Mesodermal cell (in vitro differentiated cells): ENCODE measurements at regions not wholly inside any gene's neighbourhood (a gene's known extent, or its start where the extent isn't known, plus 50 kb on each side); places are given as distances from the start of the nearest gene placed in this dataset.

Source experiments
- H3K27ac ChIP-seq: 2 replicates; pipeline ENCODE4 v1.7.0; 2013; ENCODE audit warnings: mild to moderate bottlenecking, low read depth, low read length, moderate library complexity; ENCODE audit not compliant: severe bottlenecking
- H3K36me3 ChIP-seq: 2 replicates; pipeline ENCODE4 v1.7.1; 2013; ENCODE audit warnings: mild to moderate bottlenecking, low read length, moderate library complexity; ENCODE audit not compliant: control insufficient read depth, insufficient read depth
- H3K4me1 ChIP-seq: one replicate; pipeline ENCODE4 v1.7.1; 2013; ENCODE audit warnings: mild to moderate bottlenecking, low read length; ENCODE audit not compliant: insufficient read depth, control insufficient read depth, poor library complexity, severe bottlenecking
- H3K4me3 ChIP-seq: 2 replicates; pipeline ENCODE4 v1.7.0; 2013; ENCODE audit warnings: low read length, control low read depth, mild to moderate bottlenecking; ENCODE audit not compliant: insufficient read depth, poor library complexity, severe bottlenecking; ENCODE audit errors: extremely low read depth
- H3K9me3 ChIP-seq: 2 replicates; pipeline ENCODE4 v1.7.1; 2013; ENCODE audit warnings: mild to moderate bottlenecking, low read length, moderate library complexity; ENCODE audit not compliant: control insufficient read depth
- WGBS, 2 experiments: methylation state at CpG; one replicate each; pipeline ENCODE4 v1.1.5; 2013; ENCODE audit warnings: missing lambda C conversion rate in 2 of 2; ENCODE audit not compliant: insufficient coverage in 2 of 2; 5-methylcytosine and 5-hydroxymethylcytosine counted together

DNA sequence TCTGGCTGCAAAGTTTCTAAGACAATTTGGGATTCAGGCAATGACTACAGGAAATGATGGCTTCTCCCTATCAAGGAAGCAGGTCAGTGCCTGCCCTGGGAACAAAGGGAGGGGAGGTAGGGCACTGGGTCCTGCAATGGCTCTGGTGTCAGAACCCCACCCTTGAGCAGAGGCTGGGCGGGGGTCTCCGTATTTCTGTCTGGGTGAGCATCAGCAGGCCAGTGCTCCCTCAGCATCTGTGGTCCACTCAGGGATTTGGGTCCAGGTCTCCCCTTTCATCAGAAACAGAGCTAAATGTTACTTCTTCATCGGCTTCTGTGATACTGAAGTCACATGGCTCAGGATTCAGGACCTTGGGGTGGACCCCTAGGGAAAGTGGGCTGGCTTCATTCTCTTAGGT is 195.5 kb upstream of the CDH5 start:
- H3K4me3 ChIP-seq, result no peak overlapping the region
- WGBS, 2 experiments, result 60 to 74% methylated on average over 2 to 3 of the region's 3 CpGs
- H3K27ac ChIP-seq, result no peak overlapping the region
- H3K9me3 ChIP-seq, result no peaks in the 10 kb centered on the region
- H3K4me1 ChIP-seq, result peaks cover 6% of the 10 kb centered on the region
- H3K36me3 ChIP-seq, result no peaks in the 10 kb centered on the region

DNA sequence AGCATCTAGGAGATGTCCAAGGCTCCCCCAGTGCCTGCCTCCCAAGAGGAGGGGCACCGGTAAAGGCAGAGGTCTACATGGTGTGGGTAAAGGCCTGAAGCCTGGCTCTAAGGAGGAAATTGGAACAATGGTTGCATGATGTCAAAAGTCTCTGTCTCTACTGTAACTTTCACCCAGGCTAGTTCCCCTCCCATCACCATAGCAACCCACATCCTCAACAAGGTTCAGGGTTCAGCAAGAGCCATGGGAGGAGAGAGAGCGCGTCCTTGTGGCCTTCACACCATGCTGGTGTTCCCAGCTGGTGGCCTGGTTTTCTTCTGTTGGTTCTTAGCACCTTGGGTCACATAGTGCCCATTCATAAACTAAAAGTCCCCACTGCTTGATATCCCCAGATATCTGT is 196.7 kb upstream of the CDH5 start:
- Histone ChIP-seq H3K9me3 (peaks cover 3% of the 10 kb centered on the region), H3K36me3 (no peaks in the 10 kb centered on the region), H3K27ac (no peak overlapping the region), H3K4me1 (no peaks in the 10 kb centered on the region), H3K4me3 (no peak overlapping the region)
- whole genome bisulfite sequencing, 2 experiments, result 96% methylated on average over 3 of the region's 3 CpGs; no CpG with 5 or more reads in 1 of the 2 experiments

DNA sequence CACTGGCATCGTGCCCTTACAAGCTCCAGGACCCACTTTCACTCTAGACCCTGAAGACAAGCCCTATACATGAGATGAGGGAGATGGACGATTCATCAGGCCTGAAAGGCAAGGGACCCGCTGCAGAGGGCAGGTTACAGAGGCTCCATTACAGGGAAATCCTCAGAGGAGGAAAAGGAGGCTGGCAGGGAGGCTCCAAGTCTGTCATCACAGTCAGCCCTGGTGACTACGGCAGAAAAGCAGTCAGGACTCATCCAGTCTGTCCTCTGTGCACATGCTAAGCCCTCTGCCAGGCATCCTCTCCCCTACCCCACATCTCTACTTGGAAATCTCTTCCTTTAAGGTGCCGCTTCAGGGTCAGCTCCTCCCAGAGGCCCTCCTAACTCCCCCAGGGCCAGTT is 197.7 kb upstream of the CDH5 start:
- no peaks in the 10 kb centered on the region for H3K4me1 ChIP-seq
- peaks cover 3% of the 10 kb centered on the region for H3K9me3 ChIP-seq
- WGBS, 2 experiments, result 26 to 95% methylated on average over 2 to 3 of the region's 5 CpGs
- H3K4me3 ChIP-seq, result no peak overlapping the region
- no peaks in the 10 kb centered on the region for H3K36me3 ChIP-seq
- H3K27ac ChIP-seq, result no peak overlapping the region

DNA sequence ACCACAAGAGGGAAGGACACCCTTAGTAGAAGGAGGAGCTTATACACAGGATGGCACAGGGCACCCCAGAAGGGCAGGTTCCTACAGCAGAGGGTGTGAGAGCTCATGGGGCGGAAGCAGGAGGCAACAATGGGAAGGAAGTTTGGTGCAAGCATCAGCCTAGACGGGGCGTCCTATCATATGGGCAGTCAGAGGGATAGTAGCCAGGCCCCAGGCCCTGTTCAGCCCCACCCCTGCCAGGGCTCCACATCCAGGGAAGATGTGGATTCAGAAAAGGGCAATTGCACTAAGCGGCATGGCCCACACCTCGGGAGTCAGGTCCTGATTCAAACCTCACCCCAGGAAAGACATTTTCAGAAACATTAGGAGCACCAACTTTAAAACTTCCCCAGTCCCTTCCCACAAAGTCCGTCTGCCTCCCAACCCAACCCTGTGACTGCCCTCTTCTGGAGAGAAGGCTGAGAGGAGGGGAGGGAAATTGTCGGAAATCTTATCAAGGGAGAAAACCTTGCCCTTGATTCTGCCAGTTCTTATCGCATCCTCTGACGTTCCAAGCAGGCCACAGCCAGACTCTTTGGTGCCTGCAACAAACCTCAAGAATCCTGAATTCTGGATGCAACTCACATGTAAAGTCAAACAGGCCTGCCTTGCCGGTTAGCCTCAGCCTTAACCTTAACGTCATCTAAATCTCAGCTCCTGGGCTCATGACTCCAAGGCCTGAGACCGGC is 198.8 kb upstream of the CDH5 start:
- H3K4me1 ChIP-seq, result no peaks in the 10 kb centered on the region
- peaks cover 3% of the 10 kb centered on the region for H3K9me3 ChIP-seq
- no peak overlapping the region for H3K4me3 ChIP-seq
- H3K27ac ChIP-seq, result no peak overlapping the region
- no peaks in the 10 kb centered on the region for H3K36me3 ChIP-seq
- WGBS, 2 experiments, result 82 to 83% methylated on average over 8 to 11 of the region's 12 CpGs

DNA sequence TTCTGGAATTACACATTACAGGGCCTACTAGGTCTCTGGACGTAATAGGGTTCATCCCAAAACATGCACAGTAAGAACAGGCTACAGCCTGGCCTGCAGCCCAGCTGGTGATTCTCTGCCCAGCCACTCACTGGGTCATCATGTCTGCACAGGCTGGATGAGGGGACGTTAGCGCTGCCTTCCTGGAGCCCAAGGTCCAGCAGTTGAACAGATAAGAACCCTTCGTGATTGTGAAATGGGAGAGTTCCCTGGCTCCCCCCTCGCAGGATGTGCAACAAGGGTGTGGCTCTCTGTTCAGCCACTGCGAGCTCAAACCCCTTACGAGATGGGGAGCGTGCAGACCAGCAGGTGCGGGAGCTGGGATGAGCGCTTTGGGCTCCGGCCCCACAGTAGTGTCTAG is 200.0 kb upstream of the CDH5 start:
- Histone ChIP-seq H3K27ac (no peak overlapping the region), H3K4me1 (no peaks in the 10 kb centered on the region), H3K36me3 (no peaks in the 10 kb centered on the region), H3K4me3 (no peak overlapping the region), H3K9me3 (peaks cover 3% of the 10 kb centered on the region)
- WGBS, 2 experiments, result 94 to 95% methylated on average over 8 to 9 of the region's 11 CpGs

DNA sequence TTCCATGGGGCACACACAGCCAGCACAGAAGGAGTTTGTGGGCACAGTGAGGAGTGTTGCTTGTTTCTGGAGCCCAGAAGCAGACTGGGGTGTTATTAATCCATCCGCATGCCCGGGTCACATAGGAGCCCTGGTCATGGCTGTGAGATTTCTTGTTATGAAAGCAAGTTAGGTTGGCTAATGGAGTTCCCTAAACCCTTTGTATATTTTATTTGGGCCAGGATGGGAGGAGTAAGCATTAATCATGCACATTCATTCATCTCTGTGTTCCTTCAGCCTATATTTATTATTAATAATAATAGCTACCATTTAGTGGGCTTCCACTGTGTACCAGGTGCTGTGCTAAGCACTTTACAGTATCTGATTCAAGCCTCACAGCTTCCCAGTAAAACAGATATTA is 200.6 kb upstream of the CDH5 start:
- Histone ChIP-seq H3K27ac (no peak overlapping the region), H3K4me3 (no peak overlapping the region), H3K4me1 (no peaks in the 10 kb centered on the region), H3K9me3 (peaks cover 3% of the 10 kb centered on the region), H3K36me3 (no peaks in the 10 kb centered on the region)
- WGBS, 2 experiments, result 67 to 80% methylated on average over 1 to 2 of the region's 2 CpGs

DNA sequence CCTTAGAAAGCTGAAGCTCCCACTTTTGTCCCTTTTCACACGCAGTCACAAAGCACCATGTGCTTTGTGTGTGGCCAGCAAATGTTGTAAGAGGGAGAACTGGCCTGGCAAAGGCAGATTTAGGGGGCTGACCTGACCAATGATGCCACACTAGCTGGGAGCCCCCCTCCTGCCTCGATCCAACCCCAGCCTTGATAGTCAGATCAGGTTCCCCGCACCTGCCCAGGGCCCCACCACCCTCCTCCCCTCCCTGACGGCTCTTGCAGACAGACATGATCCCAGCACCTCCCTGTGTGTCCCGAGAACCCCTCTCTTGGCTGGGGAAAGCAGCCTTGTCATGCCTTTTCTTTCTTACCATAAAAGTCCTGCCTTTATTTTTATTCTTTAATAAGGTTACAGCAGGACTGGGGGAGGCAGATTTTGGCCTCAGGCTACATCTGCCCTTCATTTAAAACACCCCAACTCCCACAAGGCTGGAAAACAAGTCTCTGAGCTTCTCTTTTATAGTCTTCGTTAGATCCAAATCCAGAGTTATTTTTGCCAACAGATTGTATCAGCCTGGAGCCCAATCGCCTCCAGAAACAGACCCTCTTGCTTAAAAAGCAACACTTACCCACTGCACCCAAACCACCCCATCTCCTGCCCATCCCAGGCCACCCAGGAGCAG is 201.8 kb upstream of the CDH5 start:
- no peaks in the 10 kb centered on the region for H3K4me1 ChIP-seq
- H3K27ac ChIP-seq, result no peak overlapping the region
- 91 to 92% methylated on average over 4 to 7 of the region's 7 CpGs for WGBS, 2 experiments
- H3K9me3 ChIP-seq, result peaks cover 3% of the 10 kb centered on the region
- no peak overlapping the region for H3K4me3 ChIP-seq
- H3K36me3 ChIP-seq, result no peaks in the 10 kb centered on the region

DNA sequence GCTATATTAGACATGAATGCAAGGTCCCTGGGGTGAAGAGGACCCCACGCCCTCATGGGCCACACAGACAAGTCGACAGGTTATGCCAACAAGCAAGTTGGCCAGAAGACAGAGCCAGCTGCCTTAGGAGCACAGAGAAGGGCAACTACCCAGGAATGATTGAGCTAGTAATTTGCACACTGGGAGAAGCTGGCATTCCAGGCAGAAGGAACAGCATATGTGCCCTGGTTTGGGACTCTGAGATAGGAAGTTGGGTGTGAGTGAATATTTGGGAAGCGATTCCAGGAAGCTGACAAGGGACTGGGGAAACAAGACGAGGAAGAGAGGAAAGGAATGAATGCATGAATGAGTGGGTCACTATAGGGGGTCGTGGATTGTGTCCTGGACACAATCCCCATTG is 203.7 kb upstream of the CDH5 start:
- no peaks in the 10 kb centered on the region for H3K4me1 ChIP-seq
- peaks cover 3% of the 10 kb centered on the region for H3K9me3 ChIP-seq
- 92 to 96% methylated on average over 4 of the region's 5 CpGs for WGBS, 2 experiments
- H3K36me3 ChIP-seq, result no peaks in the 10 kb centered on the region
- H3K4me3 ChIP-seq, result no peak overlapping the region
- no peak overlapping the region for H3K27ac ChIP-seq

DNA sequence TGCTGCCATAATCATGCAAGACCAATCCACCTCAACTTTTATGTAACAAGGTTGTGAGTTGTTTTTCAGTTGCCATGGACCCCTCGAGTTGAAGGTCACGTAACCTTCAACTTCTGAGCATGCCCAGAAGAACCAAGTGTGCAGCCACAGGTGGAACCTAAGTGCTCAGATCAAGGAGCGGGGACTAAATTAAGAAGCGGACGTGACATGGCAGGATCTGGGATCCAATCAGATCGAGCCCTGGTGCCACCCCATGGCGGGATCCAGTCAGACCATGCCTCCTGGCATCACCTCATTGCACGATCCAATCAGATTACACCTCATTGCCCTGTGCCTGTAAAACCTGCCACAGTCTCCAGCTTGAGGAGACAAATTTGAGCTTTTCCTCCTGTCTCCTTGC is 204.5 kb upstream of the CDH5 start:
- H3K4me3 ChIP-seq, result no peak overlapping the region
- no peaks in the 10 kb centered on the region for H3K36me3 ChIP-seq
- 91 to 92% methylated on average over 7 of the region's 8 CpGs for WGBS, 2 experiments

DNA sequence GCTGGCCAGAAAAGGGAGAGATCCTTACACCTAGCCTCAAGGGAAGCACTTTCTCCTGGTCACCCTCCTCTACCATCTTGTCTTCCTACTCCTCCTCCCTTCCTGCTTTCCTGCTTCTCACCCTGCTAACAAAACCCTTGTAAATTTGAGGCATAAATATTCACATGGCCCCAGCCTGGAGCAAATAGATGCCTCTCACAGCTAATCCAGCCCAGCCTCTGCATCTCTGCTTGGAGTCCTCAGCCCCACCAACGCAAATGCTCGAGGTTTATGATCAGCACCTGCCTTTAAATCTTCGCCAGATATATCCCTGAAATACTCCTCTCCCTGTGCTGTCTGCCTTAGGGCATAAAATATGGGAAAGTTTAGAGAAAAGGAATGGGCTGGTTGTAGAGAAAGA is 205.2 kb upstream of the CDH5 start:
- Histone ChIP-seq H3K36me3 (no peaks in the 10 kb centered on the region), H3K4me1 (no peaks in the 10 kb centered on the region), H3K27ac (no peak overlapping the region), H3K9me3 (peaks cover 3% of the 10 kb centered on the region), H3K4me3 (no peak overlapping the region)
- 83 to 88% methylated on average over 1 to 2 of the region's 3 CpGs for WGBS, 2 experiments

More for the DNA sequence above, 204.5 kb upstream of the CDH5 start:
- Histone ChIP-seq H3K9me3 (peaks cover 3% of the 10 kb centered on the region), H3K4me1 (no peaks in the 10 kb centered on the region), H3K27ac (no peak overlapping the region)

DNA sequence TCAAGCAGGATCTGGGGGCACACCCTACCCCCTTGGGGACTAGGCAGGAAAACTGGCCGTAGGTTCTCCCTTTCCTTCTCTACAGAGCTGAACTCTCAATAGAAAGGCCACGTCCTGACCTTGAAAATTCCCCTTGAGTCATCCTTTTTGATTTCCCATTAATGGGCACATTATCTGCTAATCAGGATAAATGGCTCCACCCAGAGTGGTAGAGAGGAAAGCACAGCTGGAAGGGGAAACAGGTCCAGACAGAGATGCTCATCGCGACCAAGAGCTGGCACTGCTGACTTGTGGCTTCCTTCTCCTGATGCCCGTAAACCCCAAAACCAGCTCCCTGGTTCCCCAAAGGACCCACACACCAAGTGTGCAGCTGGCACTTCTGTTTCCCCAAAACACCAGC is 206.5 kb upstream of the CDH5 start:
- Histone ChIP-seq H3K9me3 (no peaks in the 10 kb centered on the region), H3K27ac (no peak overlapping the region), H3K36me3 (no peaks in the 10 kb centered on the region), H3K4me3 (no peak overlapping the region), H3K4me1 (no peaks in the 10 kb centered on the region)
- 70 to 96% methylated on average over 1 to 4 of the region's 5 CpGs for WGBS, 2 experiments
